Activated naive CD8-positive, alpha-beta T cell treated with anti-CD3 and anti-CD28 coated beads, Interleukin-2, amount 50 U/mL, for 24 hours (primary cell): ENCODE measurements at regions not wholly inside any gene's neighbourhood (a gene's known extent, or its start where the extent isn't known, plus 50 kb on each side); places are given as distances from the start of the nearest gene placed in this dataset.
"Not testable (repeated sequence)": the region's sequence is repeated elsewhere in the genome, so short reads cannot be mapped to it uniquely, and the experiment has no call there.

Experiments used
- ATAC-seq: fragments of 150-1000 bp; cut with Tn5 transposase; one replicate; pipeline ENCODE4 v1.10.0; 2021
- DNase-seq: peaks from one replicate; pipeline ENCODE4 v3.0.0; 2021
- H3K27ac Mint-ChIP-seq: one replicate; pipeline ENCODE4 v1.8.0; 2021; ENCODE audit warnings: mild to moderate bottlenecking, mixed read lengths
- H3K27me3 Mint-ChIP-seq: one replicate; pipeline ENCODE4 v1.8.0; 2021; ENCODE audit warnings: mixed read lengths
- H3K36me3 Mint-ChIP-seq: one replicate; pipeline ENCODE4 v1.8.0; 2021; ENCODE audit warnings: low read depth, mixed read lengths
- H3K4me1 Mint-ChIP-seq: one replicate; pipeline ENCODE4 v1.8.0; 2021; ENCODE audit warnings: mixed read lengths
- H3K4me3 Mint-ChIP-seq: one replicate; pipeline ENCODE4 v1.8.0; 2021; ENCODE audit warnings: mild to moderate bottlenecking, moderate library complexity, mixed read lengths
- H3K9me3 Mint-ChIP-seq: one replicate; pipeline ENCODE4 v1.8.0; 2021; ENCODE audit warnings: mixed read lengths

DNA sequence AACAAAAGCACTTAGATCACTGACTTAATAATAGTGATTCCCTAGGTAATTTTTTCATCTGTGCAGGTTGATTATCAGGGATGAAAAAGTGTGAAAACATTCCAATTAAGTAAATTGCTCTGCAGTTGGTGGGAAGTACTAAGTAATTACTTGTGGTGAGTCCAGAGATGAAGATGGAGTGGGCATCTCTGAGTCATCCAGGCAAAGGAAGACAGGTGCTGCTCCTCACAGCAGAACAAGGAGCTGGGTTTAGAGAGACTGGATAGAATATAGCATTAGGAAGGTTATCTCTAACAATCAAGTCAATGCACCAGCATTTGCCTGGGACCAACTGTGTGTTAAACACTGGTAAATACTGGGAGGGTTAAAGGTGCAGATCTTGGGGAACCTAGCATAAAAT is 174.0 kb upstream of the SPATA31A3 start:
- not testable (repeated sequence) for H3K27me3 Mint-ChIP-seq, ATAC-seq

DNA sequence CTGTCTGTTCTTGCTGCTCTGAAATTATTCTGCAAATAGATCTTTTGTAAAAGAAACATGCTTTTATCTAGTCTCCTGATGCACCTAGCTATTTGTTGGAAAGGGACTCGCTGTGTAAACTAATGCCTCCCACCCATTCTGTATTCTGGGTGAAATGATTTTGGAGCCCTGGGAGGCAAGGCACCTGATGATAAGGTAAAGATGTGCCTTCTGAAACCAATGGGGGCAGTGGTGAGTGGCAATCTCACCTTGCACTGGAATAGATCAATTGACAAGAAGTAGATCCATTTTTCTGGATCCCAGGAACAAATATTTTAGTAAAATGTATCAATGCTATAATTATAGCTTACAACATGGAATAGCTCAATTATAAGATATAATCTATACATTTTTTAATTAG is 170.5 kb upstream of the SPATA31A3 start:
- H3K27ac Mint-ChIP-seq, H3K4me3 Mint-ChIP-seq, DNase-seq, H3K9me3 Mint-ChIP-seq, H3K4me1 Mint-ChIP-seq, H3K27me3 Mint-ChIP-seq, H3K36me3 Mint-ChIP-seq, ATAC-seq: not testable (repeated sequence)

More for the DNA sequence above, 174.0 kb upstream of the SPATA31A3 start:
- not testable (repeated sequence) for H3K4me1 Mint-ChIP-seq, H3K4me3 Mint-ChIP-seq, DNase-seq, H3K27ac Mint-ChIP-seq, H3K36me3 Mint-ChIP-seq, H3K9me3 Mint-ChIP-seq

- not testable (repeated sequence) for ATAC-seq, H3K27me3 Mint-ChIP-seq, H3K4me3 Mint-ChIP-seq, H3K27ac Mint-ChIP-seq, H3K36me3 Mint-ChIP-seq, H3K4me1 Mint-ChIP-seq, H3K9me3 Mint-ChIP-seq, DNase-seq
These were observed 162.9 kb upstream of the SPATA31A3 start for GRCh38 chr9:67155218-67155617.

GRCh38 chr9:67153501-67153900 is 161.2 kb upstream of the SPATA31A3 start:
- ATAC-seq, H3K9me3 Mint-ChIP-seq, H3K4me3 Mint-ChIP-seq, DNase-seq, H3K36me3 Mint-ChIP-seq, H3K4me1 Mint-ChIP-seq, H3K27me3 Mint-ChIP-seq, H3K27ac Mint-ChIP-seq: not testable (repeated sequence)

DNA sequence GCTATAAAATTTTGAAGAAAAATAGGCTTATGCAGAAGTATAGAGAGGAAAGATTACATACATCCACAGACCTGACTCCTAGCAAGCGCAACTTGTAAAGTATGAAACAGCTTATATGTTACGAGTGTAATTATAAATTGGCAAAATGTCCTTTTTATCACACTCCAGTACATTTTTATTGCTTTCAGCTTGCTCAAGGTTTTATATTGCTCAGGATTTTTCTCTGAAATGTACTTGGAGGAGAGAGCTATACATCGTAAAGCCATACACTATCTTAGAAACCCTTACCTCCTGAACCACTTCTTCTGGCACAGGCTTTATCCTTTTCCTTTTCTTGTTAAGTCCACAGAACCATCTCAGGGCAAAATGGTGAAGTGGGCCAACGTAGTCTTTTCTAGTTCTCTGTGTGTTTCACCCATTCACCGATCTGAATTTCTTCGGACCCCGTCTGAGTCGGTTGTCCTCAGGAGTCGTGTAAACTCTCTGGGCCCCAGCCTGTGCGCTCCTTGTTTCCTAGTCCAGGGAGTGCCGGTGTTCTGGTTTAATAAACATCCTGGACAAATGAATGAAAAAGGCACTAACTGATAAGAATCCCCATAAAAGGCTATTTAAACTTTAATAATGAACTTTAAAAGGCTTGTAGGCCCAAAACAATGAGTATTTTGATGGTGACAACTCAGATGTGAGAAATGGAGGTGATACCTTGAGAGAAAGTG is 150.2 kb upstream of the SPATA31A3 start:
- H3K27ac Mint-ChIP-seq, H3K27me3 Mint-ChIP-seq, H3K4me1 Mint-ChIP-seq, H3K9me3 Mint-ChIP-seq, DNase-seq, H3K36me3 Mint-ChIP-seq, ATAC-seq, H3K4me3 Mint-ChIP-seq: not testable (repeated sequence)

DNA sequence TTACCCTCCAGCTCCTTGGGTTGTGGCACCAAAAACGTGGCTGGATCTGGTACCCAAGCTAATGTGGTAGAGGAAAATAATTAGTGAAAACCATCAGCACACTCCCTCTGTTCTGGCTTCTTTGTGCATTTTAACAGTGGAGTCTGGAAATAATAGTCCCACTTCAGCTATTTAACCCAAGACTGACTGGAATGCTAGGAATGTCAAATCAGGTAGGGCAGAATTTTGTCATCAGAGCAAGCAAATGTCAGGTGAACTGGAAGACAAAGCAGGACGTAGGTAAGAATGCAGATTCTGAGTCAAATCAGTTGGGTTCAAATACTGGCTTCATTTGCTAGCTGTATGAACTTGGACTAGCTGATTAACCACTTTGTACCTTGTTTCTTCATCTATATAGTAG is 144.0 kb upstream of the SPATA31A3 start:
- not testable (repeated sequence) for H3K4me1 Mint-ChIP-seq, ATAC-seq, H3K36me3 Mint-ChIP-seq, H3K27ac Mint-ChIP-seq, H3K27me3 Mint-ChIP-seq, DNase-seq, H3K4me3 Mint-ChIP-seq, H3K9me3 Mint-ChIP-seq

DNA sequence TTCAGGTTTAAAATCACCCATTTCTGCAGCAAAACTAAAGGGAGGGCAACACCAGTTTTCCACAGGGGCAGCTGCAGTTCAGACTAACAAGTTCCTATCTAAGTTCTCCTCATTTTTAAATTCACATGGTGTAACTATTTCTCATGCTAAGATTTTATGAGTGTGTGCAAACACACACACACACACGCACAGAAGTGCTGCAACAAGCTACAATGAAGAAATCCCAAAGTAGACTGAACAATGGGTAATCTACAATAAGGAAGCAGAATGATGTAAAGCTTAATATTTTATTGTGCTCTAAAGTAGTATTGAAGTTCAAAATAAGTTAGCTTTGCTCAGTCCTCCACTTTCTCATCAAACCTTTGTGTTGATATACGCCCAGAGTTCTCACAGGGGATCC is 140.8 kb upstream of the SPATA31A3 start:
- not testable (repeated sequence) for ATAC-seq, H3K9me3 Mint-ChIP-seq, DNase-seq, H3K4me3 Mint-ChIP-seq, H3K4me1 Mint-ChIP-seq, H3K27ac Mint-ChIP-seq, H3K36me3 Mint-ChIP-seq, H3K27me3 Mint-ChIP-seq

- not testable (repeated sequence) for H3K36me3 Mint-ChIP-seq, H3K27ac Mint-ChIP-seq, H3K4me3 Mint-ChIP-seq, H3K27me3 Mint-ChIP-seq, DNase-seq, H3K9me3 Mint-ChIP-seq, H3K4me1 Mint-ChIP-seq, ATAC-seq
These were observed 124.4 kb upstream of the SPATA31A3 start for GRCh38 chr9:67116761-67117160.

- DNase-seq, H3K27me3 Mint-ChIP-seq, H3K36me3 Mint-ChIP-seq, H3K27ac Mint-ChIP-seq, H3K9me3 Mint-ChIP-seq, H3K4me1 Mint-ChIP-seq, H3K4me3 Mint-ChIP-seq, ATAC-seq: not testable (repeated sequence)
These were observed 119.8 kb upstream of the SPATA31A3 start for GRCh38 chr9:67112148-67112547.

DNA sequence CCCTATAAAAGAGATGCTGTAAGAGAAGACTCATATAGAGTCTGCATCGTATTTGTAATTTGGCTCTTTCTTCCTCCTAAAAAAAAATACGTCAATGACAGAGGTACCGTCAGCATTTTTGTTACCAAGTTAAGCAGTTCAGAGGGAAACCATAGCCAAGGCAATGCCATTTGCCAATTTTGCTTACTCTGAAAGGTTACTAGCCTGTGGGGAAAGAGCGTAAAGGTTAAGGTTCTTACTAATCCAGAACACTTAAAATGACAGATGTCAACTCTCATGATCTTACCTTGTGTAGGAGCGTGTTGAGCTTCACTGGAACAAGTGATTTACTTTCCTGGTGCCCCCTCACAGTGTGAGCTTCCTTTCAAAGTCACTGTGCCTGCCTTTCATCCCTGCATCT is 119.4 kb upstream of the SPATA31A3 start:
- not testable (repeated sequence) for H3K27ac Mint-ChIP-seq, H3K9me3 Mint-ChIP-seq, H3K4me3 Mint-ChIP-seq, H3K27me3 Mint-ChIP-seq, DNase-seq, ATAC-seq, H3K36me3 Mint-ChIP-seq, H3K4me1 Mint-ChIP-seq

GRCh38 chr9:67109859-67110258 is 117.5 kb upstream of the SPATA31A3 start:
- not testable (repeated sequence) for H3K4me3 Mint-ChIP-seq, H3K9me3 Mint-ChIP-seq

DNA sequence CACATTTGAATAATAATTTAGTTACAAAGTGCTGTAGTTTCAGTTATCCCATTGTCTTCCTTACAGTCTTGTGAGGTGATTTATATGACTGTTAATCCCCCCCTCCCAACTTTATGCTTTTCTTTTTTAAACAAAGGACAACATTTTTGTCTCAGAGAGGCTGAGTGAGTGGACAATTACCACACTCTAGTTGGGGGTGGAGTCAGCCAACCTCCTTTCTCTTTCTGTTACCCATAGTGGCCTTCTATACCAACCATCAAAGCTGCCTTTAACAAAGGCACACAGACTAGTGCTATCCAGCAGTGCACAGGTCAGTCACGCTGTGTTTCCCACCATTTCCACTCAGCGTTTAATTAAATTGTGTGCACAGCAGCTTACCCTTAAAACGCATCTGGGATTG is 114.3 kb upstream of the SPATA31A3 start:
- not testable (repeated sequence) for H3K4me3 Mint-ChIP-seq, H3K9me3 Mint-ChIP-seq, H3K4me1 Mint-ChIP-seq, H3K27ac Mint-ChIP-seq, H3K27me3 Mint-ChIP-seq, H3K36me3 Mint-ChIP-seq, DNase-seq, ATAC-seq

More at GRCh38 chr9:67109859-67110258, 117.5 kb upstream of the SPATA31A3 start:
- not testable (repeated sequence) for DNase-seq, H3K27me3 Mint-ChIP-seq, H3K4me1 Mint-ChIP-seq, H3K36me3 Mint-ChIP-seq, ATAC-seq, H3K27ac Mint-ChIP-seq

DNA sequence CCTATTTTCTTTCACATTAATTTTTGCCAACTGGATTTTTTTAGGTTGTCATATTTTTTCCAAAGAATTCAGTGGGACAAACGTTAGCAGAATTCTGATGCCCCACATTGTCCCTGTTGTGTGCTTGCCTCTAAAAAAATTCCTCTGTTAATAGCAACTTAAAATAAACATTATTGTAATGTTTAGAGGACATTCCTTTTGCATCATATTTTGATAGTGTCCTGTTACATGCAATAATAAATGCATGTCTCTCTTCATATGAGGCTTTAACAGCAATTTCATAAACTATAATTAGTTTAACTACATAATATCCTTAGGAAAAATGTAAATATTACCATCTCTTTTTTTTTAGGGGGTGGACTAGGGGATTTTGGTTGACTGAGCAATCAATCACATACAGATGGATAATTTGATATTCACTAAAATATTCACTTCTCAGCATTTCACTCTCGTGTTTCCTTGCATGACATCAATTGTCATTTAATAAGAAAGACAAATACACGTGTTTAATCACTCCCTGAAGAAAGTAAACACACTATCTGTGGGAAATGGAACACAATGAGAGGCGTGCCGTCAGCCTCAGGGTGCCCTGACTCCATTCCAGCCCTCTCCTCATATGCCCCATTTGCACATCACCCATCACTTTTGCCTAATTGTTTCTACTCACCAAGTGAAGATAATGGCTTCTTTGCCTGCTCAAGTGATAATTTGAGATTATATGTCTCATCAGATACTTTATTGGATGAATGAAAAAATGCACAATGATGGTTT is 110.3 kb upstream of the SPATA31A3 start:
- not testable (repeated sequence) for H3K9me3 Mint-ChIP-seq, H3K36me3 Mint-ChIP-seq, ATAC-seq, H3K4me3 Mint-ChIP-seq, H3K27ac Mint-ChIP-seq, H3K27me3 Mint-ChIP-seq, H3K4me1 Mint-ChIP-seq, DNase-seq

DNA sequence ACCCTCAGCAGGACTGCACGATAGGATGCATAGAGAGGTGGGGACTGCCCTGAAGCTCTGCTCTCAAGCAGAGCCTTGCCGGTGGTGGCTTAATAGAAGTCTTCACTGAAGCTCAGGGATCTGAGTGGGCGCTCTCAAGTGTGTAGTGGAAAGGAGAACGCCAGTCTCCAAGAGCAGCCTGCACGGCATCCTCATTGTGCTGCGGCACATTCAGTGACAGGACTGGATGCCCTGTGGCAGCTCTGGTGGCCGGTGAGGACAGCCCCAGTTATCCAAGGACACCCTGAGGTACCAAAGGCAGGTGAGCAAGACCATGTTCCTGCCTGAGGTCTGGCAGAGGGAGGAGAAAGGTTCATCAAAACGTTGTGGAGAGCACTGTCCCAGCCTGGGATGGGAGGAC is 98.8 kb upstream of the SPATA31A3 start:
- H3K27me3 Mint-ChIP-seq, H3K27ac Mint-ChIP-seq, H3K36me3 Mint-ChIP-seq, ATAC-seq, DNase-seq, H3K9me3 Mint-ChIP-seq, H3K4me3 Mint-ChIP-seq, H3K4me1 Mint-ChIP-seq: not testable (repeated sequence)

DNA sequence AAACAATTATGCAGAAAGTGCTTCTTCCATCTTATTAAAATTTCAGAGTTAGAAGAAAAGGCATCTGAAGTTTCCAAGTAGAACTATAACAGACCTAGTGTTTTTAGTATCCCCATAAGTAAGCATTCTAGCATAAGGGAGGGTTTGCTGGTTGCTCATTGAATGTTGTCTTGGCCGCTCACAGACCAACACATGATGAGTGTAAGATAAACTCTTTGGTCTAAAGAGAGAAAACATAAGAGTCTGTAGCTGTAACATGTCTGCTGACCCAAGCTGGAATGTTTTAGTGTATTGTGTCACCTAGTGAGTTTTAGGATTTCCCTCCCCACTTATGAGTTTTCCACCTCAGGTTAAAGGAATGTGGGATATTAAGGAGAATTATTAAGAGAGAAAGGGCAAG is 94.5 kb upstream of the SPATA31A3 start:
- not testable (repeated sequence) for H3K27me3 Mint-ChIP-seq, H3K27ac Mint-ChIP-seq, H3K36me3 Mint-ChIP-seq, DNase-seq, H3K9me3 Mint-ChIP-seq, H3K4me3 Mint-ChIP-seq, H3K4me1 Mint-ChIP-seq, ATAC-seq
